HEK293 (cell line): ENCODE measurements at regions not wholly inside any gene's neighbourhood (a gene's known extent, or its start where the extent isn't known, plus 50 kb on each side); places are given as distances from the start of the nearest gene placed in this dataset.

Source experiments
- CTCF ChIP-seq: fragments of 450-650 bp; formaldehyde crosslinking; IDR thresholded peaks from 2 replicates; pipeline ENCODE4 v1.5.1; 2016; ENCODE audit warnings: missing biosample characterization, missing genetic modification characterization
- OSR2 ChIP-seq: fragments of 450-650 bp; formaldehyde crosslinking; IDR thresholded peaks from 2 replicates; pipeline ENCODE4 v1.5.1; 2016; ENCODE audit warnings: missing biosample characterization, missing genetic modification characterization
- PRDM1 ChIP-seq: fragments of 450-650 bp; formaldehyde crosslinking; IDR thresholded peaks from 2 replicates; pipeline ENCODE4; 2016; ENCODE audit warnings: missing biosample characterization, missing genetic modification characterization
- REPIN1 ChIP-seq: fragments of 450-650 bp; formaldehyde crosslinking; IDR thresholded peaks from 2 replicates; pipeline ENCODE4 v1.5.1; 2017; ENCODE audit warnings: missing biosample characterization, missing genetic modification characterization, low read depth
- ZNF18 ChIP-seq: fragments of 450-650 bp; formaldehyde crosslinking; IDR thresholded peaks from 2 replicates; pipeline ENCODE4 v1.5.1; 2016; ENCODE audit warnings: missing biosample characterization, missing genetic modification characterization
- ZXDB ChIP-seq: fragments of 450-650 bp; formaldehyde crosslinking; IDR thresholded peaks from 2 replicates; pipeline ENCODE4 v1.5.1; 2016; ENCODE audit warnings: missing biosample characterization, missing genetic modification characterization

GRCh38 chr2:184053326-184053725, 545.0 kb upstream of the ZNF804A start:
- TF ChIP-seq PRDM1 (tag by site-specific recombination) = no peak
- no peak for TF ChIP-seq CTCF
- TF ChIP-seq REPIN1 = no peak
- TF ChIP-seq ZXDB (tag by site-specific recombination) = no peak
- TF ChIP-seq OSR2 (tag by site-specific recombination) = no peak
- no peak for TF ChIP-seq ZNF18
